ENCODE measurements at regions not wholly inside any gene's neighbourhood (a gene's known extent, or its start where the extent isn't known, plus 50 kb on each side); places are given as distances from the start of the nearest gene placed in this dataset.

DNA sequence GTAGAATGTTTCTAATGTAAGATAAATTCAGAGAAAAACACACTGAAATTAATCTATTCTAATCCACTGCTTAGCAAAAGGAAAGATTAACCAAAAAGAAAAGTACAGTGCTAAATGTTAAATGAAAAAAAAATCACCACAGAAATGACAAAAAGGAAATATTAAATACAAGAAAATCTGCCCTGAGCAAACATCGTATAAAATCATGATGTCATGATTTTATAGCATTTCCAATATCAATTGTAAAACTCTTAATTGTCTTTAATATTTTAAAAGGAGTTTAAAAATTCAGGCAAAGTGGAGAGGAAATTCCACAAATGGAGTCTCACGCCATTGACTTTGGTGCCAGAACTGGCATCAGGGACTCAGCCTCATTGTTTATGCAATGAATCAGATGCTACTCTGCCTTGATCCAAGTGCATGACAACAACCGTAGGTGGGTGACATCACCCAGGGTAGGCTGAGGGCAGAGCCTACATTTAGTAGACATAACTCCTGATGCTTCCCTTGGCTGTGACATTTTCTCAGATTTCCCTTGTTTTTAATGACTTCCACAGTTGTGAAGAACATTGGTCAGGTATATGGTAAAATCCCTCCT, 696.8 kb downstream of the SEMA5A start:
- intact Hi-C loops (cut with DNase I; ENCODE audit: low total_unique reads) = no loop called here
- no peak for DNase-seq (ENCODE audit: low spot score in 2 of 2)
- TF ChIP-seq POLR2A (IDR thresholded peaks at IDR 0.05) = no peak
- TF ChIP-seq, protein P1, sequence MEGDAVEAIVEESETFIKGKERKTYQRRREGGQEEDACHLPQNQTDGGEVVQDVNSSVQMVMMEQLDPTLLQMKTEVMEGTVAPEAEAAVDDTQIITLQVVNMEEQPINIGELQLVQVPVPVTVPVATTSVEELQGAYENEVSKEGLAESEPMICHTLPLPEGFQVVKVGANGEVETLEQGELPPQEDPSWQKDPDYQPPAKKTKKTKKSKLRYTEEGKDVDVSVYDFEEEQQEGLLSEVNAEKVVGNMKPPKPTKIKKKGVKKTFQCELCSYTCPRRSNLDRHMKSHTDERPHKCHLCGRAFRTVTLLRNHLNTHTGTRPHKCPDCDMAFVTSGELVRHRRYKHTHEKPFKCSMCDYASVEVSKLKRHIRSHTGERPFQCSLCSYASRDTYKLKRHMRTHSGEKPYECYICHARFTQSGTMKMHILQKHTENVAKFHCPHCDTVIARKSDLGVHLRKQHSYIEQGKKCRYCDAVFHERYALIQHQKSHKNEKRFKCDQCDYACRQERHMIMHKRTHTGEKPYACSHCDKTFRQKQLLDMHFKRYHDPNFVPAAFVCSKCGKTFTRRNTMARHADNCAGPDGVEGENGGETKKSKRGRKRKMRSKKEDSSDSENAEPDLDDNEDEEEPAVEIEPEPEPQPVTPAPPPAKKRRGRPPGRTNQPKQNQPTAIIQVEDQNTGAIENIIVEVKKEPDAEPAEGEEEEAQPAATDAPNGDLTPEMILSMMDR (IDR thresholded peaks at IDR 0.05) = no peak
- no peak overlapping the region for H3K4me3 ChIP-seq (ENCODE audit: low read depth, poor library complexity, severe bottlenecking)
- 64 to 70% methylated on average over 3 of the region's 3 CpGs for WGBS, 2 donors

DNA sequence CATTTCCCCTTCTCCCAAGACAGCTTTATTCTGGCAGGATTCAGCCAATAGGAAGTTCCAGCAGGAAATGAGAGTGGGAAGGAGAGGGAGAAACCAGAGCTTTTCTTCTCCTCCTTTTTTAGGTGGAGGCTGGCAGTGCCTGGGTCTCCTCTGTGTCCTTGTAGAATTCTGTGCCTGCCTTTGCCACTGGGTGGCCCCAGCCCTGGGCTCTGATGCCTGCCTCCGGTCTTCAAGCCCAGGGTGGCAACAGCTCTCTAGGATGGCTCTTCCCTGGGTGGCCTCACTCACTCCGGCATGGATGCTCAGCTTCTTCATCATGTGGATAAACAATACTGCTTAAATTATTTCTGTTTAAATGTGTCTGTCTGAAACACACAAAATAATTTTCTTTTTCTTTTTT, 694.8 kb downstream of the SEMA5A start:
- TF ChIP-seq, protein P1 (IDR thresholded peaks at IDR 0.05) = no peak
- no peak for TF ChIP-seq POLR2A (IDR thresholded peaks at IDR 0.05)
- intact Hi-C loops (cut with DNase I; ENCODE audit: low total_unique reads) = no loop called here
- H3K4me3 ChIP-seq (ENCODE audit: low read depth, poor library complexity, severe bottlenecking) = no peak overlapping the region
- peak in 1 of 2 donors; percentile 64 for DNase-seq (ENCODE audit: low spot score in 2 of 2)
- 83 to 84% methylated on average over 2 of the region's 2 CpGs for WGBS, 2 donors

DNA sequence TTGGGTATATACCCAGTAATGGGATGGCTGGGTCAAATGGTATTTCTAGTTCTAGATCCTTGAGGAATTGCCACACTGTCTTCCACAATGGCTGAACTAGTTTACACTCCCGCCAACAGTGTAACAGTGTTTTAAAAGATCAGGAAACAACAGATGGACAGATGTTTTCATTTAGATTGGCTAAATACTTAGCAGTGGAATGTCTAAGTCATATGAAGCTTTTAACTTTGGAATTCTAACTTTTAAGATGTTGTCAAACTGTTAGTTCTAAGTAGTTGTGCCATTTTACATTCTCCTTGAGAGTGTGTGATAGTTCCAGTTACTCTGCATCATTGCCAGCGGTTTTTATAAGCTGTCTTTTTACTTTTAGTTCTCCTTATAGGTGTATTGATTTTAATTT, 688.8 kb downstream of the SEMA5A start:
- intact Hi-C loops (cut with DNase I; ENCODE audit: low total_unique reads) = no loop called here
- 30 to 43% methylated on average over 2 of the region's 2 CpGs for WGBS, 2 donors
- no peak for DNase-seq (ENCODE audit: low spot score in 2 of 2)
- no peak for TF ChIP-seq POLR2A (IDR thresholded peaks at IDR 0.05)
- TF ChIP-seq, protein P1 (IDR thresholded peaks at IDR 0.05) = no peak
- no peak overlapping the region for H3K4me3 ChIP-seq (ENCODE audit: low read depth, poor library complexity, severe bottlenecking)

DNA sequence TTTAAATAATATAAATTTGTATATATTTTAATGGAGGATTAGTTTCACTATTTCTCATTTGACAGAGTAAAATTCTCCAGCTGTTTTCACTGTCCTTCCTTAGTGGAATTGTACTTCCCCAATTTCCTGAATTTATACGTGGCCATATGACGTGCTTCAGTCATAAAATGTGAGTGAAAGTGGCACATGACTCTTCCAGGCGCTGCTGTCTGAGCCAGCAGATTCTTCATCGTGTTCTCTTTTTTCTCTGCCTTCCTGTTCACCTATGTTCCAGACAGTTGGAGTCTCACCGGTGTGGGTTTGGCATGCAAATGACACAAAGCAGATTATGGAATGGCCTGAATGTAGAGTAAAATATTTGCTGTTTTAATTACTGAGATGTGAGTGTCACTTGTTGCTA, 684.1 kb downstream of the SEMA5A start:
- intact Hi-C loops (cut with DNase I; ENCODE audit: low total_unique reads) = no loop called here
- no peak for DNase-seq (ENCODE audit: low spot score in 2 of 2)
- no peak overlapping the region for H3K4me3 ChIP-seq (ENCODE audit: low read depth, poor library complexity, severe bottlenecking)
- TF ChIP-seq, protein P1 (IDR thresholded peaks at IDR 0.05) = no peak
- TF ChIP-seq POLR2A (IDR thresholded peaks at IDR 0.05) = no peak
- WGBS, 2 donors = 25 to 34% methylated on average over 5 of the region's 5 CpGs

DNA sequence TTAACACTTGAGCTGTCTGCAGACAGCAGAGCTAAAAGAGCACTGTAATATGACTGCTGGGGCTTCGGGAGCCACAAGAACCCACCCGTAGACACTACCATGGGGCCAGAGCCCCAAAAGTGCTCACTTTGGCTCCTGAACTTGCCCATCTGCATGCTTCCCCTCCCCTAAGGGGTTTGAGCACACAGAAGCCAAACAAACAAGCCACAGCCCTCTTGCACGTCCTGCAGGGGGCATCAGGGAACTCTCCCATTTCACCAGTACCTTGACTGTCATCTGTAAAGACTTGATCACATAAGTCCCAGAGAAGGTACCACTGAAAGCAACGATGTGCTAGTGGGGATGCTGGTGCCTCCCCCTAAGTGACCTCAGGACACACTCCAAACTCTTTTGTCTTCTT, 681.8 kb downstream of the SEMA5A start:
- DNase-seq (ENCODE audit: low spot score in 2 of 2) = no peak
- 65% methylated on average over 4 of the region's 4 CpGs for WGBS, 2 donors
- intact Hi-C loops (cut with DNase I; ENCODE audit: low total_unique reads) = no loop called here
- TF ChIP-seq, protein P1 (IDR thresholded peaks at IDR 0.05) = no peak
- no peak overlapping the region for H3K4me3 ChIP-seq (ENCODE audit: low read depth, poor library complexity, severe bottlenecking)

DNA sequence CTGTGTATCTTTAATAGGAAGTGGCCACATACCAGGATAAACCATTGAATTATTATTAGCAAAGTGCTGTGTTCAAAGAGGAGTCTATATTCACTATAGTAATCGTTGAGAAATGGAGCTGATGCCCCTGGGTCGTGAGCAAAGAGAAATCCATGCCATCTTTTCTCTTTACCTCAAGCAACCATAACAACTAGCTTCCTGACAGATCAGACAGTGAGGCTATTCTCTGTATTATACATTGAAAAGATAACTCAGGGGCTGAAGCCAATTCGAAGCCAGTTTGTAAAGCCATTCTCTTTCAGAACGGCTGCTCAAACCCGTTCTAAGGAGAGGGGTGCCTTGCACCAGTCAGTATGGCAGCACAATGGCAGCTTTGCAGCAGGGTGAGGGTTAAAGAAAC, 680.6 kb downstream of the SEMA5A start:
- intact Hi-C loops (cut with DNase I; ENCODE audit: low total_unique reads) = no loop called here
- TF ChIP-seq, protein P1 (IDR thresholded peaks at IDR 0.05) = no peak
- no peak for TF ChIP-seq POLR2A (IDR thresholded peaks at IDR 0.05)
- WGBS, 2 donors = 53 to 56% methylated on average over 5 of the region's 5 CpGs
- no peak overlapping the region for H3K4me3 ChIP-seq (ENCODE audit: low read depth, poor library complexity, severe bottlenecking)
- no peak for DNase-seq (ENCODE audit: low spot score in 2 of 2)

Data from lower leg skin (tissue), 4 donors.